ENCODE measurements at regions not wholly inside any gene's neighbourhood (a gene's known extent, or its start where the extent isn't known, plus 50 kb on each side); places are given as distances from the start of the nearest gene placed in this dataset.

DNA sequence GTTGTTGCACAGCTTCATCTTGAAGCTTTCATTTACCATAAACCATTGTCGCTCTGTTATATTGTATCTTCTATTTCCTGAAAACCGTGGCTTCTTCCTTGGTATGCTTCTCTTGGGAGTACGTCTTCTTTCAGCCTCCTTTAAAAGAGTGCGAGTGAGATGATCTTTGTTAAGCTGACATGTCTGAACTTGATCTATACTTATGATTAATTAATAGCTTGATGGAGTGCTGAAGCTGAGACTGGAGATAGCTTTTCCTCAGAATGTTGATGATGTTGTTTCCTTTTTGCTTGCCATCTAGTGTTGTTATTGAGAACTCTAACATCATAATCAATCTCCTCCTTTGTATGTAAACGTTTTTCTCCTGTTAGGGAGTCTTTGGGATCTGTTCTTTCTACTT lies 529.3 kb upstream of the SPRY2 start:
- TF ChIP-seq CTCF (IDR thresholded peaks at IDR 0.05; ENCODE audit: poor library complexity): no peak
- no peak for TF ChIP-seq EZH2 (IDR thresholded peaks at IDR 0.05; ENCODE audit: borderline replicate concordance)
- TF ChIP-seq EZH2phosphoT487 (IDR thresholded peaks at IDR 0.05; ENCODE audit: low read depth, severe bottlenecking, unreplicated experiment): no peak

Measured in hepatocyte (in vitro differentiated cells).